ENCODE measurements at regions not wholly inside any gene's neighbourhood (a gene's known extent, or its start where the extent isn't known, plus 50 kb on each side); places are given as distances from the start of the nearest gene placed in this dataset.

DNA sequence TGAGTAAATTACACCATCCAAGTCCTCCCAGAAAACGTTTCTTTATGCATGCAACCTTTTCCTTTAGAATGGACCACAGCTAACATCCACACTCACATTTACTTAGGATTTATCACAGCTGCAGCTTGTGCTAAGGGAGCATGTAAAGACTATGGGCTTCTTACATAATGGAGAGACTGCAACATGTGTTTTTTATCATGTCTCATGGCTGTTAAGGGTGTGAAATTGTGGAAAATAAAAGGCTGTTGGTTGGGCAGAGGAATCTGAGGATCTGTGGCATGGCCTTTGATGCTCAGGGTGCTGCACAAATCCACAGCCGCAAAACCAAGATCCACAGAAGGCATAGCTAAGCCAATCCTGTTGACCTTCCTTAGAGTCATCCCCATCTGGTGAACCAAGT, 112.0 kb upstream of the MTNR1B start:
- TF ChIP-seq CTCF (IDR thresholded peaks at IDR 0.05) (no peak), RFX5 (IDR thresholded peaks at IDR 0.05; ENCODE audit: low read length) (no peak), ZBTB33 (IDR thresholded peaks at IDR 0.05; ENCODE audit: borderline replicate concordance, low read depth) (no peak)

Measured in SK-N-SH (cell line).